ENCODE measurements at regions not wholly inside any gene's neighbourhood (a gene's known extent, or its start where the extent isn't known, plus 50 kb on each side); places are given as distances from the start of the nearest gene placed in this dataset.
"Not testable (repeated sequence)": the region's sequence is repeated elsewhere in the genome, so short reads cannot be mapped to it uniquely, and the experiment has no call there.

GRCh38 chr15:20386198-20386597 lies 155.4 kb downstream of the GOLGA6L6 start:
- no peaks in the 10 kb centered on the region for H3K9me3 ChIP-seq
- no peak for DNase-seq
- H3K27ac ChIP-seq: no peak overlapping the region
- H3K27me3 ChIP-seq: no peaks in the 10 kb centered on the region
- H3K4me3 ChIP-seq: no peak overlapping the region
- intact Hi-C loops (cut with DNase I; ENCODE audit: low total_unique reads): no loop called here
- TF ChIP-seq POLR2A (IDR thresholded peaks at IDR 0.05) (no peak), CTCF (IDR thresholded peaks at IDR 0.05) (no peak)
- H3K36me3 ChIP-seq (ENCODE audit: low read depth, missing control alignments): no peaks in the 10 kb centered on the region
- no peaks in the 10 kb centered on the region for H3K4me1 ChIP-seq

- H3K36me3 ChIP-seq (ENCODE audit: low read depth, missing control alignments); H3K4me3 ChIP-seq; H3K27me3 ChIP-seq; intact Hi-C loops (cut with DNase I; ENCODE audit: low total_unique reads); DNase-seq; H3K4me1 ChIP-seq; H3K9me3 ChIP-seq; H3K27ac ChIP-seq: not testable (repeated sequence)
- WGBS, 2 donors: 80 to 85% methylated on average over 2 to 5 of the region's 5 CpGs
These were observed 161.4 kb downstream of the GOLGA6L6 start for GRCh38 chr15:20380199-20380598.

- Histone ChIP-seq H3K4me3 (no peak overlapping the region), H3K27me3 (no peaks in the 10 kb centered on the region), H3K27ac (no peak overlapping the region), H3K36me3 (ENCODE audit: low read depth, missing control alignments) (no peaks in the 10 kb centered on the region), H3K9me3 (no peaks in the 10 kb centered on the region), H3K4me1 (no peaks in the 10 kb centered on the region)
- 62 to 66% methylated on average over 3 to 5 of the region's 5 CpGs for WGBS, 2 donors
- no peak for DNase-seq
- intact Hi-C loops (cut with DNase I; ENCODE audit: low total_unique reads): no loop called here
- TF ChIP-seq CTCF (IDR thresholded peaks at IDR 0.05) (no peak), POLR2A (IDR thresholded peaks at IDR 0.05) (no peak)
These were observed 164.7 kb downstream of the GOLGA6L6 start for GRCh38 chr15:20376872-20377271.

DNA sequence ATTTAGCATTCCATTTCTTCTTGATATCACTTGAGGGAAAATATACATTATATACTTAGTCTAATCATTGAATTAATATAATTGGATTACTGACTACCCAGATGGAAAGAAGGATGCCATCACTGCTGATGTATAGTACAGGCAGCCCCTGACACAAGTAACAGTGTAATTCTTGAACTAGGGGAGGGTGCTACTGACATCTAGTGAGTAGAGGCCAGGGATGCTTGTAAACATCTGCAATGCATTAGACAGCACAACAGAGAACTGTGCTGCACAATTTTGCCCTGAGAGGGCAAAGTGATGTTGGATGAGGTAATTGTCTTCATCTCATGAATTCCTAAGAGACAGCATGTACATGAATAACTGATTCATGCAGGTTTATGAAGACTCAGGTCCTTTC lies 169.2 kb downstream of the GOLGA6L6 start:
- DNase-seq: not testable (repeated sequence)

DNA sequence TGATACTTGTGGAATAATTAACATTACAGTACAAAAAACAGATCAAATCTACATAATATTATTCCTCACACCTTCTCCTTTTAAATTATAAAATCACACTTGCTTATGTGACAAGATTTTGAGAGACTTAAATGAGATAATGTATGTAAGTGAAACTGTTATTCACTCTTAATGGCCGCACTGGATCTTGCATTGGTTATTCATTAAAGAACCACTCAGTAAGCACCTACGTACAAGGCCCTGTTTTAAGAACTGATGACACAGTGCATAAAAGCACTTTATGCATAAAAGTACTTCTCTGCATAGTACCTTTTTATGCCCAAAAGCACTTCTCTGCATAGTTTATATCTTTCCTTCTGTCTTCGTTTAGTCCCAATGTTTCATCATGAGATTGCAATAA lies 172.1 kb downstream of the GOLGA6L6 start:
- no peaks in the 10 kb centered on the region for H3K4me1 ChIP-seq
- WGBS, 2 donors: 71 to 74% methylated on average over 3 of the region's 3 CpGs
- H3K9me3 ChIP-seq: no peaks in the 10 kb centered on the region
- H3K27me3 ChIP-seq: no peaks in the 10 kb centered on the region
- TF ChIP-seq POLR2A (IDR thresholded peaks at IDR 0.05) (no peak), CTCF (IDR thresholded peaks at IDR 0.05) (no peak)
- intact Hi-C loops (cut with DNase I; ENCODE audit: low total_unique reads): no loop called here
- no peak overlapping the region for H3K4me3 ChIP-seq
- H3K36me3 ChIP-seq (ENCODE audit: low read depth, missing control alignments): no peaks in the 10 kb centered on the region
- no peak for DNase-seq
- no peak overlapping the region for H3K27ac ChIP-seq

More for the DNA sequence above, 169.2 kb downstream of the GOLGA6L6 start:
- H3K27me3 ChIP-seq; intact Hi-C loops (cut with DNase I; ENCODE audit: low total_unique reads); H3K27ac ChIP-seq; H3K4me1 ChIP-seq; H3K4me3 ChIP-seq; H3K9me3 ChIP-seq; H3K36me3 ChIP-seq (ENCODE audit: low read depth, missing control alignments): not testable (repeated sequence)

- Histone ChIP-seq H3K36me3 (ENCODE audit: low read depth, missing control alignments) (no peaks in the 10 kb centered on the region), H3K27me3 (no peaks in the 10 kb centered on the region), H3K4me3 (no peak overlapping the region), H3K4me1 (no peaks in the 10 kb centered on the region), H3K9me3 (no peaks in the 10 kb centered on the region), H3K27ac (no peak overlapping the region)
- 29 to 43% methylated on average over 1 of the region's 1 CpG for WGBS, 2 donors
- no peak for DNase-seq
- intact Hi-C loops (cut with DNase I; ENCODE audit: low total_unique reads): no loop called here
- TF ChIP-seq CTCF (IDR thresholded peaks at IDR 0.05): no peak
These were observed 172.6 kb downstream of the GOLGA6L6 start for GRCh38 chr15:20368974-20369373.
